OCI-LY3 (cell line): ENCODE measurements at regions not wholly inside any gene's neighbourhood (a gene's known extent, or its start where the extent isn't known, plus 50 kb on each side); places are given as distances from the start of the nearest gene placed in this dataset.

Source experiments
- CTCF ChIP-seq: fragments of 200-600, 300-600 bp; sonication (generic); IDR thresholded peaks from 2 replicates; pipeline ENCODE4 v1.5.1; 2014; ENCODE audit warnings: antibody characterized with exemption, low read length, low read depth
- EZH2phosphoT487 ChIP-seq: fragments of 200-600 bp; shearing (Covaris generic); IDR thresholded peaks from 2 replicates; pipeline ENCODE4 v1.6.1; 2018; ENCODE audit warnings: antibody characterized with exemption, mixed run types, low read depth

- no peak for TF ChIP-seq CTCF
- TF ChIP-seq EZH2phosphoT487, result no peak
These were observed 176.5 kb upstream of the CDH5 start for GRCh38 chr16:66189951-66190350.
